H1 (cell line): ENCODE measurements at regions not wholly inside any gene's neighbourhood (a gene's known extent, or its start where the extent isn't known, plus 50 kb on each side); places are given as distances from the start of the nearest gene placed in this dataset.

Experiments
- CTCF ChIA-PET: fragments of 300-600 bp; sonication (Branson Sonifier 250); formaldehyde crosslinking; loops from one replicate; lab custom pipeline; 2021; ENCODE audit not compliant: partially characterized antibody; lab: Charles Lee
- POLR2A ChIA-PET: fragments of 300-600 bp; sonication (Branson Sonifier 250); formaldehyde crosslinking; loops from one replicate; lab custom pipeline; 2021; ENCODE audit warnings: inconsistent platforms; ENCODE audit not compliant: partially characterized antibody; lab: Charles Lee
- DNase-seq, 2 experiments: peaks; one replicate each; pipeline versions ENCODE4 v3.0.0 to v3.0.0-alpha.2; 2010 to 2022; ENCODE audit warnings: low spot score in 2 of 2, low read depth in 1 of 2, mixed read lengths in 1 of 2
- FAIRE-seq: peaks from 2 replicates; lab custom pipeline; 2011; peaks lifted over from hg19 to GRCh38; lab: Jason Lieb, UNC
- H2AFZ ChIP-seq: 2 replicates; pipeline ENCODE4 v1.8.1; 2012; ENCODE audit warnings: low read length, inconsistent platforms
- H2AK5ac ChIP-seq: 2 replicates; pipeline ENCODE4 v1.6.1; 2013; ENCODE audit warnings: low read depth, low read length
- H2BK120ac ChIP-seq: replicated peaks from 2 replicates; pipeline ENCODE3; 2013; ENCODE audit warnings: low read depth, low read length, inconsistent platforms
- H2BK12ac ChIP-seq: 2 replicates; pipeline ENCODE4 v1.6.1; 2013; ENCODE audit warnings: low read depth, low read length
- H2BK15ac ChIP-seq: 2 replicates; pipeline ENCODE4 v1.6.1; 2013; ENCODE audit warnings: low read length
- H2BK20ac ChIP-seq: 2 replicates; pipeline ENCODE4 v1.6.1; 2013; ENCODE audit warnings: low read length
- H2BK5ac ChIP-seq: 2 replicates; pipeline ENCODE4 v1.6.1; 2013; ENCODE audit warnings: low read depth, low read length
- H3K14ac ChIP-seq: 2 replicates; pipeline ENCODE4 v1.6.1; 2013; ENCODE audit warnings: inconsistent platforms; ENCODE audit not compliant: insufficient read length
- H3K18ac ChIP-seq: 2 replicates; pipeline ENCODE4 v1.6.1; 2013; ENCODE audit warnings: low read length; ENCODE audit errors: extremely low read depth
- H3K23ac ChIP-seq: 2 replicates; pipeline ENCODE4 v1.6.1; 2013; ENCODE audit warnings: inconsistent platforms; ENCODE audit not compliant: insufficient read length
- H3K23me2 ChIP-seq: 2 replicates; pipeline ENCODE4 v1.6.1; 2013; ENCODE audit warnings: low read depth, low read length
- H3K27ac ChIP-seq: 2 replicates; pipeline ENCODE4 v1.6.1; 2011; ENCODE audit warnings: low read depth, low read length, inconsistent platforms
- H3K27me3 ChIP-seq, 4 experiments: replicated peaks in 1 of 4; 1 replicate in 1 of 4; 2 replicates in 3 of 4; pipeline versions ENCODE4 v1.6.1 to v1.8.1; 2011 to 2013; ENCODE audit warnings: low read length in 3 of 4, mild to moderate bottlenecking in 3 of 4, inconsistent platforms in 2 of 4, mixed read lengths in 2 of 4, moderate library complexity in 1 of 4; ENCODE audit not compliant: control insufficient read depth in 3 of 4, insufficient read depth in 3 of 4; ENCODE audit errors: extremely low read depth in 1 of 4
- H3K36me3 ChIP-seq, 4 experiments: 2 replicates each; pipeline versions ENCODE4 v1.6.1 to v1.8.1; 2011 to 2013; ENCODE audit warnings: mild to moderate bottlenecking in 4 of 4, low read length in 3 of 4, moderate library complexity in 2 of 4, control low read depth in 1 of 4, inconsistent platforms in 1 of 4; ENCODE audit not compliant: insufficient read depth in 4 of 4, control insufficient read depth in 2 of 4
- H3K4ac ChIP-seq: replicated peaks from 2 replicates; pipeline ENCODE3; 2013; ENCODE audit warnings: low read length, low read depth, mixed read lengths, inconsistent platforms; ENCODE audit not compliant: insufficient read length
- H3K4me1 ChIP-seq, 4 experiments: replicated peaks in 1 of 4; 1 replicate in 1 of 4; 2 replicates in 3 of 4; pipeline versions ENCODE4 v1.6.1 to v1.8.1; 2011 to 2013; ENCODE audit warnings: low read length in 3 of 4, inconsistent platforms in 2 of 4, mixed read lengths in 1 of 4; ENCODE audit not compliant: insufficient read depth in 4 of 4, control insufficient read depth in 3 of 4
- H3K4me2 ChIP-seq, 2 experiments: 2 replicates each; pipeline versions ENCODE4 v1.6.1 to v1.8.1; 2011 to 2013; ENCODE audit warnings: low read depth in 2 of 2, low read length in 2 of 2, control low read depth in 1 of 2, inconsistent platforms in 1 of 2, mild to moderate bottlenecking in 1 of 2; ENCODE audit not compliant: insufficient read depth in 1 of 2
- H3K4me3 ChIP-seq, 4 experiments: fragments of 200-600, 300-600 bp in 1 of 4; sonication (generic), shearing (Covaris generic), sonication (Bioruptor Twin) in 1 of 4; 2 replicates each; pipeline versions ENCODE4 v1.5.1 to v1.8.1; 2011 to 2016; ENCODE audit warnings: low read length in 4 of 4, low read depth in 3 of 4, control low read depth in 2 of 4, inconsistent platforms in 2 of 4, mild to moderate bottlenecking in 2 of 4, mixed read lengths in 1 of 4, moderate library complexity in 1 of 4; ENCODE audit not compliant: insufficient read depth in 2 of 4; ENCODE audit errors: extremely low read depth in 1 of 4
- H3K56ac ChIP-seq: replicated peaks from 2 replicates; pipeline ENCODE3; 2013; ENCODE audit warnings: low read depth, mild to moderate bottlenecking, mixed read lengths, low read length, inconsistent platforms; ENCODE audit not compliant: insufficient read length
- H3K79me1 ChIP-seq: 2 replicates; pipeline ENCODE4 v1.6.1; 2013; ENCODE audit warnings: low read depth, low read length, control low read depth
- H3K79me2 ChIP-seq, 2 experiments: 2 replicates each; pipeline versions ENCODE4 v1.6.1 to v1.8.1; 2012 to 2013; ENCODE audit warnings: low read length in 2 of 2, mild to moderate bottlenecking in 2 of 2, inconsistent platforms in 1 of 2; ENCODE audit not compliant: insufficient read depth in 2 of 2, control insufficient read depth in 1 of 2
- H3K9ac ChIP-seq, 4 experiments: replicated peaks in 1 of 4; 1 replicate in 1 of 4; 2 replicates in 3 of 4; pipeline versions ENCODE4 v1.6.1 to v1.8.1; 2011 to 2013; ENCODE audit warnings: low read depth in 3 of 4, low read length in 3 of 4, control low read depth in 2 of 4, mild to moderate bottlenecking in 2 of 4, moderate library complexity in 2 of 4, inconsistent platforms in 1 of 4; ENCODE audit errors: extremely low read depth in 1 of 4
- H3K9me3 ChIP-seq, 2 experiments: 2 replicates each; pipeline versions ENCODE4 v1.6.1 to v1.8.1; 2012 to 2013; ENCODE audit warnings: mild to moderate bottlenecking in 2 of 2, moderate library complexity in 2 of 2, control low read depth in 1 of 2, inconsistent platforms in 1 of 2, low read depth in 1 of 2, low read length in 1 of 2, mixed read lengths in 1 of 2; ENCODE audit not compliant: insufficient read depth in 2 of 2
- H4K20me1 ChIP-seq, 2 experiments: replicated peaks in 1 of 2; 2 replicates each; pipeline versions ENCODE3 to v1.8.1; 2011 to 2013; ENCODE audit warnings: inconsistent platforms in 2 of 2, low read length in 2 of 2, mild to moderate bottlenecking in 1 of 2; ENCODE audit not compliant: insufficient read depth in 2 of 2, control insufficient read depth in 1 of 2
- H4K5ac ChIP-seq: 2 replicates; pipeline ENCODE4 v1.6.1; 2013; ENCODE audit warnings: low read length, low read depth, mixed read lengths, inconsistent platforms; ENCODE audit not compliant: insufficient read length
- H4K8ac ChIP-seq: 2 replicates; pipeline ENCODE4 v1.8.0; 2013; ENCODE audit warnings: mild to moderate bottlenecking, moderate library complexity, low read length, inconsistent platforms; ENCODE audit not compliant: insufficient read depth; ENCODE audit errors: extremely low read depth
- H4K91ac ChIP-seq: replicated peaks from 2 replicates; pipeline ENCODE3; 2013; ENCODE audit warnings: low read length, mixed read lengths, inconsistent platforms; ENCODE audit not compliant: insufficient read length
- CBX5 ChIP-seq: fragments of 300-800, 300-1000 bp; sonication (generic); IDR thresholded peaks from 2 replicates; pipeline ENCODE4 v1.7.1; 2016; ENCODE audit warnings: antibody characterized with exemption, low read length, low read depth
- CBX8 ChIP-seq: fragments of 300-800, 300-1000 bp; sonication (generic); IDR thresholded peaks from 2 replicates; pipeline ENCODE4 v1.7.1; 2016; ENCODE audit warnings: low read depth, low read length, borderline replicate concordance
- POLR2A ChIP-seq, 2 experiments: IDR thresholded peaks; 1 replicate in 1 of 2; 2 replicates in 1 of 2; pipeline ENCODE4 v1.6.1; 2011; ENCODE audit warnings: low read depth in 2 of 2, low read length in 2 of 2, mild to moderate bottlenecking in 2 of 2; ENCODE audit errors: control extremely low read depth in 1 of 2
- POU5F1 ChIP-seq: IDR thresholded peaks from 2 replicates; pipeline ENCODE4 v1.6.1; 2011; ENCODE audit warnings: low read depth, mild to moderate bottlenecking, low read length, moderate library complexity
- WGBS, 2 experiments: shearing (Covaris generic) in 1 of 2; methylation state at CpG; one replicate each; pipeline versions ENCODE4 v1.1.6 to v1.1.7; 2013 to 2015; ENCODE audit warnings: low lambda C conversion rate in 2 of 2, mixed read lengths in 2 of 2, inconsistent platforms in 1 of 2, low coverage in 1 of 2, missing lambda C conversion rate in 1 of 2; ENCODE audit not compliant: insufficient replicate concordance in 2 of 2, insufficient coverage in 1 of 2, insufficient read length in 1 of 2; ENCODE audit errors: extremely low coverage in 1 of 2, missing lambda C conversion rate in 1 of 2; 5-methylcytosine and 5-hydroxymethylcytosine counted together

GRCh38 chr5:68592351-68592750 is 376.8 kb downstream of the PIK3R1 start:
- H3K79me1 ChIP-seq: no peaks in the 10 kb centered on the region
- DNase-seq (no peak), FAIRE-seq (no peak)
- POLR2A ChIA-PET: no interaction called here
- no peak overlapping the region for H4K8ac ChIP-seq
- no peak overlapping the region for H4K91ac ChIP-seq
- no peak overlapping the region for H3K18ac ChIP-seq
- no peak overlapping the region for H2BK20ac ChIP-seq
- H3K27me3 ChIP-seq: no peaks in the 10 kb centered on the region; a peak in 1 of 7 replicates
- no peaks in the 10 kb centered on the region for H3K4me1 ChIP-seq
- H3K23me2 ChIP-seq: no peaks in the 10 kb centered on the region
- H2BK5ac ChIP-seq: no peak overlapping the region
- TF ChIP-seq POU5F1 (no peak), POLR2A (IDR thresholded peaks at IDR 0.05; ENCODE audit: control extremely low read depth in 1 of 2, low read depth in 2 of 2, low read length in 2 of 2) (no peak), CBX5 (no peak), CBX8 (no peak)
- TF ChIP-seq, all 59 proteins: peak for 0
- H3K14ac ChIP-seq: no peak overlapping the region
- no peak overlapping the region for H2BK15ac ChIP-seq
- no peak overlapping the region for H3K4me2 ChIP-seq
- H2BK120ac ChIP-seq: no peak overlapping the region
- no peak overlapping the region for H3K23ac ChIP-seq
- H3K36me3 ChIP-seq: peaks cover 0 to 4% (median 0%) of the 10 kb centered on the region in 4 experiments; a peak in 1 of 8 replicates
- no peak overlapping the region for H3K4me3 ChIP-seq
- no peak overlapping the region for H4K5ac ChIP-seq
- H4K20me1 ChIP-seq: no peaks in the 10 kb centered on the region
- H3K27ac ChIP-seq: no peak overlapping the region
- no peak overlapping the region for H3K9ac ChIP-seq
- H2AK5ac ChIP-seq: no peak overlapping the region
- H2BK12ac ChIP-seq: no peak overlapping the region
- H3K56ac ChIP-seq: no peak overlapping the region
- H2AFZ ChIP-seq: no peak overlapping the region
- no peak overlapping the region for H3K4ac ChIP-seq
- CTCF ChIA-PET: no interaction called here
- H3K79me2 ChIP-seq: no peaks in the 10 kb centered on the region
- 92% methylated on average over 3 of the region's 3 CpGs; no CpG with 5 or more reads in 1 of the 2 experiments for WGBS, 2 experiments
- peaks cover 8% of the 10 kb centered on the region in 2 experiments for H3K9me3 ChIP-seq
